ENCODE measurements at regions not wholly inside any gene's neighbourhood (a gene's known extent, or its start where the extent isn't known, plus 50 kb on each side); places are given as distances from the start of the nearest gene placed in this dataset.

DNA sequence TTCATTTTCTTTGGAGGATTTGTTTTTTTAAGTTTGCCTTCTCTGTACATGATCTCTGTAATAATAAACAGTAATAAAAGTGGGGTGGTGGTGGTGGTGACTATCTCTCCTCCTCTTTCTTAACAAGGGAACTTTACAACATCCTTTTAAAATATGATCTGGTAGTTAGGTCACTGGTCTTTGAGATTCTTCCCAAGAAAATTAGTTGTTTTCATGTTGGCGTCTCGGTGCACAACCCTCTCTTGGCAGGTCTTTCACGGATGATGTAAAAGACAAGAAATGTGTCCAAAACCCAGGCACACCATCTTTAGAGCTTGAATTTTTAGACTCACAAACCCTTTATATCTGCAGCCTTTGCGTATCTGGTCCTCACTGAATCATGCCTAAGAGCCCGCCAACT is 488.5 kb upstream of the TBX3 start:
- TF ChIP-seq EP300 (IDR thresholded peaks at IDR 0.05) (no peak), POLR2A (IDR thresholded peaks at IDR 0.05) (no peak), POLR2AphosphoS5 (IDR thresholded peaks at IDR 0.05) (no peak)
- TF ChIP-seq, protein P1, sequence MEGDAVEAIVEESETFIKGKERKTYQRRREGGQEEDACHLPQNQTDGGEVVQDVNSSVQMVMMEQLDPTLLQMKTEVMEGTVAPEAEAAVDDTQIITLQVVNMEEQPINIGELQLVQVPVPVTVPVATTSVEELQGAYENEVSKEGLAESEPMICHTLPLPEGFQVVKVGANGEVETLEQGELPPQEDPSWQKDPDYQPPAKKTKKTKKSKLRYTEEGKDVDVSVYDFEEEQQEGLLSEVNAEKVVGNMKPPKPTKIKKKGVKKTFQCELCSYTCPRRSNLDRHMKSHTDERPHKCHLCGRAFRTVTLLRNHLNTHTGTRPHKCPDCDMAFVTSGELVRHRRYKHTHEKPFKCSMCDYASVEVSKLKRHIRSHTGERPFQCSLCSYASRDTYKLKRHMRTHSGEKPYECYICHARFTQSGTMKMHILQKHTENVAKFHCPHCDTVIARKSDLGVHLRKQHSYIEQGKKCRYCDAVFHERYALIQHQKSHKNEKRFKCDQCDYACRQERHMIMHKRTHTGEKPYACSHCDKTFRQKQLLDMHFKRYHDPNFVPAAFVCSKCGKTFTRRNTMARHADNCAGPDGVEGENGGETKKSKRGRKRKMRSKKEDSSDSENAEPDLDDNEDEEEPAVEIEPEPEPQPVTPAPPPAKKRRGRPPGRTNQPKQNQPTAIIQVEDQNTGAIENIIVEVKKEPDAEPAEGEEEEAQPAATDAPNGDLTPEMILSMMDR (IDR thresholded peaks at IDR 0.05) = no peak

Measured in upper lobe of left lung (tissue), 4 donors.